ENCODE measurements at regions not wholly inside any gene's neighbourhood (a gene's known extent, or its start where the extent isn't known, plus 50 kb on each side); places are given as distances from the start of the nearest gene placed in this dataset.

DNA sequence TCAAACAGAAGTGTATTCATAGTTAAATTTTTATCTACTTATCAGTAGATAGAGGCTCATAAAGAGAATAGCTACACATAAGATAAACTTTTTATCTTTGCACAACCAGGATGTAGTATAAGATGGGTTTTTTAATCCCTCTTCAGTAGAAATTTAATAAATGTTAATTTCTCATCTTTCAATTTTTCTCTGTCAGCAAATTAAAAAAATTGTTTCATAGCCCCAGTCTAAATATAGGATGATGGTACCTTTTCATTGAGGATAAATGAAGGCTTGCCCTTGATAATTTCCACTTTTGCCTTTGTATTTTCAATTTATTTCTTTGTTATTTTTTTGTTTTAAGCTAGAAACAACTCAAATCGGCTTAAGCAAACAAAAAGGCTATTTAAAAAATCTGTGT is 251.2 kb upstream of the NOX3 start:
- DNase-seq, result no peak
- TF ChIP-seq, protein P1, sequence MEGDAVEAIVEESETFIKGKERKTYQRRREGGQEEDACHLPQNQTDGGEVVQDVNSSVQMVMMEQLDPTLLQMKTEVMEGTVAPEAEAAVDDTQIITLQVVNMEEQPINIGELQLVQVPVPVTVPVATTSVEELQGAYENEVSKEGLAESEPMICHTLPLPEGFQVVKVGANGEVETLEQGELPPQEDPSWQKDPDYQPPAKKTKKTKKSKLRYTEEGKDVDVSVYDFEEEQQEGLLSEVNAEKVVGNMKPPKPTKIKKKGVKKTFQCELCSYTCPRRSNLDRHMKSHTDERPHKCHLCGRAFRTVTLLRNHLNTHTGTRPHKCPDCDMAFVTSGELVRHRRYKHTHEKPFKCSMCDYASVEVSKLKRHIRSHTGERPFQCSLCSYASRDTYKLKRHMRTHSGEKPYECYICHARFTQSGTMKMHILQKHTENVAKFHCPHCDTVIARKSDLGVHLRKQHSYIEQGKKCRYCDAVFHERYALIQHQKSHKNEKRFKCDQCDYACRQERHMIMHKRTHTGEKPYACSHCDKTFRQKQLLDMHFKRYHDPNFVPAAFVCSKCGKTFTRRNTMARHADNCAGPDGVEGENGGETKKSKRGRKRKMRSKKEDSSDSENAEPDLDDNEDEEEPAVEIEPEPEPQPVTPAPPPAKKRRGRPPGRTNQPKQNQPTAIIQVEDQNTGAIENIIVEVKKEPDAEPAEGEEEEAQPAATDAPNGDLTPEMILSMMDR (IDR thresholded peaks at IDR 0.05; ENCODE audit: low read depth, low read length, missing control alignments), result no peak
- Histone ChIP-seq H3K27me3 (replicated peaks) (no peaks in the 10 kb centered on the region), H3K27ac (no peak overlapping the region), H3K4me3 (ENCODE audit: low read depth, low read length) (no peak overlapping the region), H3K36me3 (replicated peaks) (no peaks in the 10 kb centered on the region)
- in situ Hi-C loops (cut with HindIII; ENCODE audit: low pct_ligation_motif_present, low sequenced_read_pairs), result no loop called here

DNA sequence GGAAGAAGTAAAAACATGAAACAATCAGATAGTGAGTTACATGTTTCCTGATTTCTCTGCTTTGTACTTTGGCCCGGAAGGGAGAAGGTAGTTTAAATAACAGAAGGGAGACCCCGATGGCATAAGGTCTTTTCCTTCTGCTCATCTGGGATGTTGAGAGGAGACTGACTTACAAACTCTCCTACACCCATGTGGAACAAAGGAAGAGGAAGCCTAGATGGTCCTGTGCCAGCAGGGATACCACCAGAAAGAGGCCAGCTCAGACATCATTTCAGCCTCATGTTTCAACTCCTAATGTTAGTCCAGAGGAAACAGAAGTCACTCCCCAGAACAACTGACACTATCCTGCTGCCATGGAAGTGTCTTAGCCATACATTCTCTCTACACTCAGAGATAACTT is 250.7 kb upstream of the NOX3 start:
- no peak for DNase-seq
- no peak overlapping the region for H3K27ac ChIP-seq
- TF ChIP-seq, protein P1 (IDR thresholded peaks at IDR 0.05; ENCODE audit: low read depth, low read length, missing control alignments), result no peak
- no peaks in the 10 kb centered on the region for H3K27me3 ChIP-seq (replicated peaks)
- in situ Hi-C loops (cut with HindIII; ENCODE audit: low pct_ligation_motif_present, low sequenced_read_pairs), result no loop called here
- no peak overlapping the region for H3K4me3 ChIP-seq (ENCODE audit: low read depth, low read length)
- no peaks in the 10 kb centered on the region for H3K36me3 ChIP-seq (replicated peaks)

DNA sequence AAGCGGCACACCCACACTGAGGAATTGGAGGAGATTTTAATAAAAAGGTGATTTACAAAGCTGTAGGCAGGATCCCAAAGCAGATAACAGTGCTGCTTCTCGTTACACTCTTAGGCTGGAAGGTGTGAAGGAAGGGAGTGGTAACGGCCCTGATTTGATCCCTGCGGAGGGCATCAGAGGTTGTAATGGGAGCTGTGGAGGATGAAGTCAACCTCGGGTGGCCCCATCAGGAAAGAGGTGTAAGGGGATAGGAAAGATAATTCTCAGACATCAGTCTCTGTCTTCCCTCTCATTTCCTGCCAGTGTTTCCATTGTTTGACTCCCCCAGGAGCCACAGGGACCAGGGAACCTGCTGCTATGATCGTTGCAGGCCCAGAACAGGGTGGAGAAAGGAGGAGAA is 245.7 kb upstream of the NOX3 start:
- DNase-seq, result no peak
- TF ChIP-seq, protein P1 (IDR thresholded peaks at IDR 0.05; ENCODE audit: low read depth, low read length, missing control alignments), result no peak
- no peaks in the 10 kb centered on the region for H3K27me3 ChIP-seq (replicated peaks)
- H3K4me3 ChIP-seq (ENCODE audit: low read depth, low read length), result no peak overlapping the region
- H3K36me3 ChIP-seq (replicated peaks), result no peaks in the 10 kb centered on the region
- in situ Hi-C loops (cut with HindIII; ENCODE audit: low pct_ligation_motif_present, low sequenced_read_pairs), result no loop called here
- H3K27ac ChIP-seq, result no peak overlapping the region

DNA sequence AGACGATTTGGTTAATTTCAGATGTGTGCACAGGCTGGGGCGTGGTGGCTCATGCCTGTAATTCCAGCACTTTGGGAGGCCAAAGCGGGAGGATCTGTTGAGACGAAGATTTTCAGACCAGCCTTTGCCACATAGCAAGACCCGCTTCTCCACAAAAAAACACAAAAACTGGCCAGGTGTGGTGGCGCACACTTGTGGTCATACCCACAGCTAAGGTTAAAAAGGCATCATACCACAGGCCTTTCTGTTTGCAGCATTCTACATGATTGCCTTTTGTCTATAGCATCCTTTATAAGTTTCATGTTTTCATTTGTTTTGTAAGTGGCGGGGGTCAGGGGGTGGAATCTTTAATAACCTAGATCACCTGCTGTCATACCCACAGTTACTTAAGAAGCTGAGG is 239.9 kb upstream of the NOX3 start:
- Histone ChIP-seq H3K27ac (no peak overlapping the region), H3K27me3 (replicated peaks) (no peaks in the 10 kb centered on the region), H3K36me3 (replicated peaks) (no peaks in the 10 kb centered on the region), H3K4me3 (ENCODE audit: low read depth, low read length) (no peak overlapping the region)
- no peak for DNase-seq
- in situ Hi-C loops (cut with HindIII; ENCODE audit: low pct_ligation_motif_present, low sequenced_read_pairs), result no loop called here
- TF ChIP-seq, protein P1 (IDR thresholded peaks at IDR 0.05; ENCODE audit: low read depth, low read length, missing control alignments), result no peak

DNA sequence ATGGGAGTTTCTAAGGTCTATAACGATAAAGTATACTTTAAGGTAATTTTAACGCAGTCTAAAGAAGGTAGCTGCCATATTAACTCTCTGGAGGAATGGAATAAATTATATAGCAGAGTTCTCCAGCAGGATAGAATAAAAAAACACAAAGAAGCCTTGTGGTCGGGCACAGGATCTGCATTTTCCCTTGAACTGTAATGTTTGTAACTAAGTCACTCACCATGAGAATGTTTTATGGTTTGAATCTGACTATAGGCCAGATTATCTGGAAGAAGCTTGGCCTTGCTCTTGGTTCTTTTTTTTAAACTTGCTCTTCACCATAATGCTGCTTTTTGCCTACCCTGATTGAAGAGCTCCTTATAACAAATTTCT is 238.8 kb upstream of the NOX3 start:
- TF ChIP-seq, protein P1 (IDR thresholded peaks at IDR 0.05; ENCODE audit: low read depth, low read length, missing control alignments), result no peak
- Histone ChIP-seq H3K4me3 (ENCODE audit: low read depth, low read length) (no peak overlapping the region), H3K36me3 (replicated peaks) (no peaks in the 10 kb centered on the region), H3K27me3 (replicated peaks) (no peaks in the 10 kb centered on the region), H3K27ac (no peak overlapping the region)
- in situ Hi-C loops (cut with HindIII; ENCODE audit: low pct_ligation_motif_present, low sequenced_read_pairs), result no loop called here
- DNase-seq, result no peak

DNA sequence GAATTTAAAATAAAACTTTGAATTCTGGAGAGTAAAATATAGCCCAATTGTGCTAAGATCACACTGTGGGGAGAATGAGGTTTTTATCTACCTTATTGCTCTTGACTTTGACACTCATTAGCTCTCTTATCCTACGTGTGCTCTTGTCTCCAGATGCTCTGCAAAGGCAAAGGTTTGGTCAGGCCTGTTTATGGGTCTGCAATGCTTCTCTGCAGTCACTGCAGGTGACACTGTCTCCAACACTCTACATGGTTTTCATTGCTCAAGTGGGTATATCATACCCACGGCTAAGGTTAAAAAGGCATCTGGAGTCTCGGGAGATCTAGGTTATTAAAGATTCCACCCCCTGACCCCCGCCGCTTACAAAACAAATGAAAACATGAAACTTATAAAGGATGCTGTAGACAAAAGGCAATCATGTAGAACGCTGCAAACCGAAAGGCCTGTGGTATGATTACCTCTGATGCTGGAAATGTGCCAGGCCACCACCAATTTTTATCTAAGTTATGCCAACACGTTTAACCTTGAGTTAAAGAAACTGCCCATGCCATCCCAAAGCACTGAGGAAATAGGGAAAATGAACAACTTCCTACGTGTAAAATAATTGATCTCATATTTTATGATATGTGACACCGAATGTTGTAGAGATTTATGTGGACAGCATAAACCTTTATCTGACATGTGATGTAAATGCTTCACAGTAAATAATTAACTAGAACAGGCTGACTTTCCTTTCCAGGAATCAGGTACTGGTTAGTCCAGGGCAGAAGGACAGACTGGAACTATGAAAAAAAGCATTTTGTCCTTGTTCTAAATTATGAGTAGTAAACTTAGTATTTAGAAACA is 238.2 kb upstream of the NOX3 start:
- in situ Hi-C loops (cut with HindIII; ENCODE audit: low pct_ligation_motif_present, low sequenced_read_pairs), result no loop called here
- H3K27ac ChIP-seq, result no peak overlapping the region
- DNase-seq, result no peak
- H3K36me3 ChIP-seq (replicated peaks), result no peaks in the 10 kb centered on the region
- H3K4me3 ChIP-seq (ENCODE audit: low read depth, low read length), result no peak overlapping the region
- H3K27me3 ChIP-seq (replicated peaks), result no peaks in the 10 kb centered on the region
- TF ChIP-seq, protein P1 (IDR thresholded peaks at IDR 0.05; ENCODE audit: low read depth, low read length, missing control alignments), result no peak
